ENCODE measurements at regions not wholly inside any gene's neighbourhood (a gene's known extent, or its start where the extent isn't known, plus 50 kb on each side); places are given as distances from the start of the nearest gene placed in this dataset.

DNA sequence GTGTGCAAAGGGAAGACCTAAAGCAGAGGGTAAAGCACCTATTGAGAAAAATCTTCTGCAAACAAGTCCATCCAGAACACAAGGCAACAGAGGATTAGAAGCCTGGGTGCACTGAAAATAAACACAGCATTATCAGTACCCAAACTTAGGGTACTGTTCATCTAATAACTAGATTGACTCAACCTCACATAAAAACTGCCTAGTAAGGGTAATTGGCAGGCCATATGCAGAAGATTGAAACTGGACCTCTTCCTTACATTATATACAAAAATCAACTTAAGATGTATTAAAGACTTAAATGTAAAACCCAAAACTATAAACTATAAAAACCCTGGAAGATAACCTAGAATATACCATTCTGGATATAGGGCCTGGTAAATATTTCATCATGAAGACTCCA is 91.2 kb upstream of the SIRPG start:
- TF ChIP-seq, protein P1, sequence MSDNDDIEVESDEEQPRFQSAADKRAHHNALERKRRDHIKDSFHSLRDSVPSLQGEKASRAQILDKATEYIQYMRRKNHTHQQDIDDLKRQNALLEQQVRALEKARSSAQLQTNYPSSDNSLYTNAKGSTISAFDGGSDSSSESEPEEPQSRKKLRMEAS (IDR thresholded peaks at IDR 0.05; ENCODE audit: insufficient read depth, insufficient read length): no peak
- TF ChIP-seq, protein P2, sequence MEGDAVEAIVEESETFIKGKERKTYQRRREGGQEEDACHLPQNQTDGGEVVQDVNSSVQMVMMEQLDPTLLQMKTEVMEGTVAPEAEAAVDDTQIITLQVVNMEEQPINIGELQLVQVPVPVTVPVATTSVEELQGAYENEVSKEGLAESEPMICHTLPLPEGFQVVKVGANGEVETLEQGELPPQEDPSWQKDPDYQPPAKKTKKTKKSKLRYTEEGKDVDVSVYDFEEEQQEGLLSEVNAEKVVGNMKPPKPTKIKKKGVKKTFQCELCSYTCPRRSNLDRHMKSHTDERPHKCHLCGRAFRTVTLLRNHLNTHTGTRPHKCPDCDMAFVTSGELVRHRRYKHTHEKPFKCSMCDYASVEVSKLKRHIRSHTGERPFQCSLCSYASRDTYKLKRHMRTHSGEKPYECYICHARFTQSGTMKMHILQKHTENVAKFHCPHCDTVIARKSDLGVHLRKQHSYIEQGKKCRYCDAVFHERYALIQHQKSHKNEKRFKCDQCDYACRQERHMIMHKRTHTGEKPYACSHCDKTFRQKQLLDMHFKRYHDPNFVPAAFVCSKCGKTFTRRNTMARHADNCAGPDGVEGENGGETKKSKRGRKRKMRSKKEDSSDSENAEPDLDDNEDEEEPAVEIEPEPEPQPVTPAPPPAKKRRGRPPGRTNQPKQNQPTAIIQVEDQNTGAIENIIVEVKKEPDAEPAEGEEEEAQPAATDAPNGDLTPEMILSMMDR (IDR thresholded peaks at IDR 0.05; ENCODE audit: extremely low read depth in 1 of 2, insufficient read depth in 1 of 2, low read depth in 1 of 2, low read length in 2 of 2): no peak
- TF ChIP-seq EZH2 (IDR thresholded peaks at IDR 0.05; ENCODE audit: borderline replicate concordance, low read depth, low read length, severe bottlenecking): no peak
- TF ChIP-seq FOS (IDR thresholded peaks at IDR 0.05; ENCODE audit: borderline replicate concordance, insufficient read depth, low read length): no peak
- no peak for TF ChIP-seq POLR2AphosphoS5 (IDR thresholded peaks at IDR 0.05; ENCODE audit: insufficient read depth, low read depth, low read length)
- no peak for TF ChIP-seq POLR2A (IDR thresholded peaks at IDR 0.05; ENCODE audit: low read depth, low read length)
- no peak for TF ChIP-seq MYC (IDR thresholded peaks at IDR 0.05; ENCODE audit: low read depth, low read length)
- no peak for TF ChIP-seq JUN (IDR thresholded peaks at IDR 0.05; ENCODE audit: borderline replicate concordance, insufficient read depth, insufficient read length, low read depth)

Measured in endothelial cell of umbilical vein (primary cell).